IMR-90 (cell line): ENCODE measurements at regions not wholly inside any gene's neighbourhood (a gene's known extent, or its start where the extent isn't known, plus 50 kb on each side); places are given as distances from the start of the nearest gene placed in this dataset.

Source experiments
- CTCF ChIP-seq: conservative IDR thresholded peaks from 2 replicates; pipeline ENCODE4 v1.5.1; 2012; ENCODE audit warnings: mild to moderate bottlenecking, low read depth, low read length, improper control_type of control experiment
- POLR2A ChIP-seq: IDR thresholded peaks from 2 replicates; pipeline ENCODE4 v1.6.1; 2012; ENCODE audit warnings: mild to moderate bottlenecking, low read depth, low read length
- RAD21 ChIP-seq: IDR thresholded peaks from 2 replicates; pipeline ENCODE4 v1.6.1; 2012; ENCODE audit warnings: low read length, improper control_type of control experiment
- RFX5 ChIP-seq: IDR thresholded peaks from 2 replicates; pipeline ENCODE4 v1.8.0; 2012; ENCODE audit warnings: low read depth, mild to moderate bottlenecking, low read length, moderate library complexity

- TF ChIP-seq CTCF (no peak), RAD21 (no peak), POLR2A (no peak), RFX5 (no peak)
Measured at GRCh38 chr2:104023765-104024164, 830.1 kb upstream of the POU3F3 start.
